Astrocyte of the cerebellum (primary cell): ENCODE measurements at regions not wholly inside any gene's neighbourhood (a gene's known extent, or its start where the extent isn't known, plus 50 kb on each side); places are given as distances from the start of the nearest gene placed in this dataset.
"Not testable (repeated sequence)": the region's sequence is repeated elsewhere in the genome, so short reads cannot be mapped to it uniquely, and the experiment has no call there.

Experiments used
- DNase-seq: peaks from one replicate; pipeline ENCODE4 v3.0.0-alpha.2; 2011; ENCODE audit warnings: low read depth
- H3K4me3 ChIP-seq: 2 replicates; pipeline ENCODE4 v1.5.1; 2011; ENCODE audit warnings: mild to moderate bottlenecking, low read depth, low read length, moderate library complexity
- in situ Hi-C: cut with HindIII; loops from 2 replicates; pipeline ENCODE4 v1.10.0; 2017; ENCODE audit warnings: low sequenced_read_pairs
- TF ChIP-seq, protein P1 (sequence below): IDR thresholded peaks from 2 replicates; pipeline ENCODE4 v1.5.1; 2012; ENCODE audit warnings: low read length, low read depth, moderate library complexity, mild to moderate bottlenecking; ENCODE audit errors: missing control alignments

- no peak overlapping the region for H3K4me3 ChIP-seq
- no peak for DNase-seq
- TF ChIP-seq, protein P1, sequence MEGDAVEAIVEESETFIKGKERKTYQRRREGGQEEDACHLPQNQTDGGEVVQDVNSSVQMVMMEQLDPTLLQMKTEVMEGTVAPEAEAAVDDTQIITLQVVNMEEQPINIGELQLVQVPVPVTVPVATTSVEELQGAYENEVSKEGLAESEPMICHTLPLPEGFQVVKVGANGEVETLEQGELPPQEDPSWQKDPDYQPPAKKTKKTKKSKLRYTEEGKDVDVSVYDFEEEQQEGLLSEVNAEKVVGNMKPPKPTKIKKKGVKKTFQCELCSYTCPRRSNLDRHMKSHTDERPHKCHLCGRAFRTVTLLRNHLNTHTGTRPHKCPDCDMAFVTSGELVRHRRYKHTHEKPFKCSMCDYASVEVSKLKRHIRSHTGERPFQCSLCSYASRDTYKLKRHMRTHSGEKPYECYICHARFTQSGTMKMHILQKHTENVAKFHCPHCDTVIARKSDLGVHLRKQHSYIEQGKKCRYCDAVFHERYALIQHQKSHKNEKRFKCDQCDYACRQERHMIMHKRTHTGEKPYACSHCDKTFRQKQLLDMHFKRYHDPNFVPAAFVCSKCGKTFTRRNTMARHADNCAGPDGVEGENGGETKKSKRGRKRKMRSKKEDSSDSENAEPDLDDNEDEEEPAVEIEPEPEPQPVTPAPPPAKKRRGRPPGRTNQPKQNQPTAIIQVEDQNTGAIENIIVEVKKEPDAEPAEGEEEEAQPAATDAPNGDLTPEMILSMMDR = no peak
- in situ Hi-C loops = no loop called here
Observed at GRCh38 chr12:13405961-13406703, 209.6 kb downstream of the EMP1 start.

- in situ Hi-C loops = no loop called here
- no peak overlapping the region for H3K4me3 ChIP-seq
- no peak for DNase-seq
- TF ChIP-seq, protein P1 = no peak
Observed at GRCh38 chr12:13404631-13405473, 208.3 kb downstream of the EMP1 start.

DNA sequence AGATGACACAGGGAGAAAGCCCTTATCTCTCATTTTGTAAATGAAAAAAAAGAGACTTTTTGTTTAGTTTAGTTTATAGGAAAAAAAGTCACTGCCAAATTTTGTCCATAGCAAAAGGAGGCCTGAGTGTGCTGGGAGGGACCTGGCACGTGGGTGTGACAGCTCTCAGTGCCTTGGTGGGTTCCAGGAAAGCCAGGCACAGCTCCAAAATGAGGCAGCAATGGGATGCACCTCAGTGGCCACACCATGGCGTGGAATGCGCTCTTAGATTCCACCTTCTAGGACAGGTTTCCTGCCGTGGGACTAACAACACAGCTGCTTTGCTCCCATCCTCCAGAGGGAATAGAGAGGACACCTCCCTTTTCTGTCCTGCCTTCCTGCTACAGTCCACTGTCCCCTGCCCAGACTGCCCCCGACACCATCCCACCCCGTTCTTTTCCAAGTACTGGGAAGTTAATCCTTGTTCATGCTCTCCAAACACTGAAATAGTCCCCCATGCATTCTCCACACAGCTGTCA, 207.6 kb downstream of the EMP1 start:
- TF ChIP-seq, protein P1 = no peak
- DNase-seq = no peak
- H3K4me3 ChIP-seq = no peak overlapping the region
- in situ Hi-C loops = no loop called here

DNA sequence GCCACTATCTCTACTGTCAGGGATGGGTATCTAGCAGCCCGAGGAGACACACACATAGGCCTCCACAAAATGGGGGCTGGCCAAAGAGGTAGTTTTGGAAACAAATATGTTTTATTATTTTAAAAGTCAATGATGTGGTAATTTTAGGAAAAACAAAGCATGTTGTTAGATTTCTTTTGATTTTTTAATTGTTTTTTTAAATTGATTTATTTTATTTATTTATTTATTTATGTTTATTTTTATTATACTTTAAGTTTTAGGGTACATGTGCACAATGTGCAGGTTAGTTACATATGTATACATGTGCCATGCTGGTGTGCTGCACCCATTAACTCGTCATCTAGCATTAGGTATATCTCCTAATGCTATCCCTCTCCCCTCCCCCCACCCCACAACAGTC, 194.8 kb downstream of the EMP1 start:
- in situ Hi-C loops, H3K4me3 ChIP-seq, DNase-seq: not testable (repeated sequence)

GRCh38 chr12:13390918-13391317, 194.4 kb downstream of the EMP1 start:
- in situ Hi-C loops = no loop called here
- H3K4me3 ChIP-seq = no peak overlapping the region
- no peak for DNase-seq
- TF ChIP-seq, protein P1 = no peak

DNA sequence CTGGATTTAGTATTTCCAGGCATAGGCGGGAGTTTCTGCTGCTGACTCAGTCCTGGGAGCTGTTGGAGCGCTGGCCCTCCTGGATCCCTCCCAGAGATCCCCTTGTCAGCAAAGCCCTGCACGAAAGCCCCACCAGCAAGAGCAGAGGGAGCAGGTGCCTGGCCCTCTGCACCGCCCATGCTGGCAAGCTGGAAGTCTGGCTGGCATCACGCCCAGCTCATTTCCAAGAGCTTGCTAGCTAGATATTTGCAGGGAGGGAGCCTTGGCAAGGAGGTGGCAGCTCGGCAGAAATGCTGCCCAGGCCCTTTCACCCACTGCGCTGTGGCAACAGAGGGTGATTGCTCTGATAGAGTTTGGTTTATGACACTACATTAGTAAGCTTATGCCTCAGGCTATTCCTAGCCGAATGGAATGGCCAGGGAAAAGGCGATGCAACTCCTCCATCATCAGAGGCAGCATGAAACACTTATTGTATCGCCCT, 193.9 kb downstream of the EMP1 start:
- TF ChIP-seq, protein P1 = no peak
- peak; percentile 62 for DNase-seq
- H3K4me3 ChIP-seq = no peak overlapping the region
- in situ Hi-C loops = no loop called here
